A673 (cell line): ENCODE measurements at regions not wholly inside any gene's neighbourhood (a gene's known extent, or its start where the extent isn't known, plus 50 kb on each side); places are given as distances from the start of the nearest gene placed in this dataset.

Experiments
- BruUV-seq: library from RNA; stranded (reverse); fragments of 400-500 nt; replicated peaks from 2 replicates; lab custom pipeline; 2021; lab: Mats Ljungman, UMichigan
- CTCF ChIA-PET: fragments of 300-600 bp; sonication (Branson Sonifier 250); formaldehyde crosslinking; loops from one replicate; lab custom pipeline; 2022; ENCODE audit warnings: antibody characterized with exemption; lab: Charles Lee
- POLR2A ChIA-PET: fragments of 300-600 bp; sonication (Branson Sonifier 250); formaldehyde crosslinking; loops from one replicate; lab custom pipeline; 2022; ENCODE audit warnings: antibody characterized with exemption; ENCODE audit not compliant: low non-redundant PET; lab: Charles Lee
- DNase-seq: peaks from one replicate; pipeline ENCODE4 v3.0.0-alpha.2; 2015; ENCODE audit warnings: low spot score
- H3K27ac ChIP-seq: fragments of 200-600 bp; sonication (generic); 2 replicates; pipeline ENCODE4 v1.5.1; 2016; ENCODE audit warnings: mixed run types, low read depth, mild to moderate bottlenecking, mixed read lengths, antibody characterized with exemption, low read length; ENCODE audit not compliant: poor library complexity, severe bottlenecking
- H3K27me3 ChIP-seq: fragments of 200-600 bp; sonication (generic); replicated peaks from 2 replicates; pipeline ENCODE4 v1.6.1; 2017; ENCODE audit warnings: mixed run types, low read depth, mild to moderate bottlenecking, mixed read lengths, antibody characterized with exemption, low read length; ENCODE audit not compliant: insufficient read depth, poor library complexity
- H3K36me3 ChIP-seq: fragments of 200-600 bp; sonication (generic); 2 replicates; pipeline ENCODE4 v1.6.1; 2016; ENCODE audit warnings: mixed run types, mild to moderate bottlenecking, mixed read lengths, antibody characterized with exemption, low read length; ENCODE audit not compliant: insufficient read depth, poor library complexity, severe bottlenecking
- H3K4me1 ChIP-seq: fragments of 200-600 bp; sonication (generic); 2 replicates; pipeline ENCODE4 v1.6.1; 2017; ENCODE audit warnings: mixed run types, mild to moderate bottlenecking, mixed read lengths, antibody characterized with exemption, low read length; ENCODE audit not compliant: insufficient read depth, poor library complexity, severe bottlenecking
- H3K4me3 ChIP-seq: fragments of 200-600 bp; sonication (generic); 2 replicates; pipeline ENCODE4 v1.5.1; 2016; ENCODE audit warnings: low read depth, mixed run types, mild to moderate bottlenecking, mixed read lengths, low read length; ENCODE audit not compliant: poor library complexity, severe bottlenecking
- H3K9me3 ChIP-seq: fragments of 200-600 bp; sonication (generic); 2 replicates; pipeline ENCODE4 v1.6.1; 2016; ENCODE audit warnings: mixed run types, low read depth, mild to moderate bottlenecking, mixed read lengths, antibody characterized with exemption, low read length; ENCODE audit not compliant: poor library complexity, severe bottlenecking
- EZH2 ChIP-seq: fragments of 200-600 bp; sonication (generic); IDR thresholded peaks from 2 replicates; pipeline ENCODE4 v1.6.1; 2017; ENCODE audit warnings: borderline replicate concordance, low read depth, mild to moderate bottlenecking, mixed read lengths, antibody characterized with exemption, low read length; ENCODE audit not compliant: poor library complexity, severe bottlenecking
- intact Hi-C: fragments of 100-400 bp; cut with micrococcal nuclease; formaldehyde crosslinking; loops from one replicate; pipeline ENCODE4 v1.10.0; 2022; ENCODE audit not compliant: unreplicated experiment
- TF ChIP-seq, protein P1 (sequence below): fragments of 300-800, 200-600 bp; sonication (generic); conservative IDR thresholded peaks from 2 replicates; pipeline ENCODE4 v1.5.1; 2017; ENCODE audit warnings: low read depth, mild to moderate bottlenecking, antibody characterized with exemption, low read length, moderate library complexity, mixed read lengths

DNA sequence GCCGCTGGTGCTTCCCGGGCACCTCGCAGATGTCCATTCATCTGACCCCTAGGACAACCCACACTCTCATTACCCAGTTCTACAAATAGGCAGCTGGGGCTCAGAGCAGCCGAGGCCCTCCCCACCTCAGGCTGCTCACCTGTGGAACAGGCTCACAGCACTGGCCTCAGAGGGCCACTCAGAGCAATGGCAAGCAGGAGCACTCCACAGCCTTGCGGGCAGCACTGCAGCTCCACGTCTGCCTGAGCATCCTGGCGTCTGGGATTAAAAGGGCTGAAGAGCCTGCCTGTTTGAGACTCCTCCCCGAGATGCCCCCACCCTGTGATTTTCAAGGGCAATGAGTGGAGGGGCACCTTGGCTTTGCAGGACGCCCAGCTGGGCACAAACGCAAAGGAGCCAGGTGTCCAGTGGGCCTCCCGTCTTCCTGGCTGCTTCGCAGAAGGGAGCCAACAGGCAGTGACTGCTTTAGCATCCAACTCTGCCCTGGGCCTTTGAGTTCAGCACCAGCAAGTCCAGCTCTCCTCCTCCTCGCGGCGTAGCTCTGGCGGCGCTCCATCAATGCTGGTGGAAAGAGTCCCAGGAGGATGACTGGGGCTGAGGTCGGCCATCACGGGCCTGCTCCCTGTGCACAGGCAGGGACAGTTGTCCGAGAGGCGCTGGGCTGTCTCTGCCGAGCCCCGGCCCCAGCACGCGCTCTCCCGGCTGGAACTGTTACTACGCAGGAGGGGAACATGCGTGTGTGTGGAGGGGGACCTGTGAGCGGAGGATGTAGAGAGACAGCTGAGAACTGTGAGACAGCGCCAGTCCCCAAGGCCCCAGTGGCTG, 297.2 kb downstream of the NDUFA10 start:
- H3K9me3 ChIP-seq = no peaks in the 10 kb centered on the region
- BruUV-seq = no TSS peak
- no peaks in the 10 kb centered on the region for H3K4me1 ChIP-seq
- TF ChIP-seq, protein P1, sequence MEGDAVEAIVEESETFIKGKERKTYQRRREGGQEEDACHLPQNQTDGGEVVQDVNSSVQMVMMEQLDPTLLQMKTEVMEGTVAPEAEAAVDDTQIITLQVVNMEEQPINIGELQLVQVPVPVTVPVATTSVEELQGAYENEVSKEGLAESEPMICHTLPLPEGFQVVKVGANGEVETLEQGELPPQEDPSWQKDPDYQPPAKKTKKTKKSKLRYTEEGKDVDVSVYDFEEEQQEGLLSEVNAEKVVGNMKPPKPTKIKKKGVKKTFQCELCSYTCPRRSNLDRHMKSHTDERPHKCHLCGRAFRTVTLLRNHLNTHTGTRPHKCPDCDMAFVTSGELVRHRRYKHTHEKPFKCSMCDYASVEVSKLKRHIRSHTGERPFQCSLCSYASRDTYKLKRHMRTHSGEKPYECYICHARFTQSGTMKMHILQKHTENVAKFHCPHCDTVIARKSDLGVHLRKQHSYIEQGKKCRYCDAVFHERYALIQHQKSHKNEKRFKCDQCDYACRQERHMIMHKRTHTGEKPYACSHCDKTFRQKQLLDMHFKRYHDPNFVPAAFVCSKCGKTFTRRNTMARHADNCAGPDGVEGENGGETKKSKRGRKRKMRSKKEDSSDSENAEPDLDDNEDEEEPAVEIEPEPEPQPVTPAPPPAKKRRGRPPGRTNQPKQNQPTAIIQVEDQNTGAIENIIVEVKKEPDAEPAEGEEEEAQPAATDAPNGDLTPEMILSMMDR = no peak
- no peak for TF ChIP-seq EZH2
- no peak overlapping the region for H3K4me3 ChIP-seq
- intact Hi-C loops = no loop called here
- ChIA-PET POLR2A (interaction anchor here (0.5 kb wide), 1 partner anchor 83 kb away, joined by 3 read pairs; no protein-coding TSS in a partner anchor), CTCF (no interaction called here)
- no peak for DNase-seq
- no peaks in the 10 kb centered on the region for H3K36me3 ChIP-seq
- peaks cover 8% of the 10 kb centered on the region for H3K27me3 ChIP-seq
- no peak overlapping the region for H3K27ac ChIP-seq

DNA sequence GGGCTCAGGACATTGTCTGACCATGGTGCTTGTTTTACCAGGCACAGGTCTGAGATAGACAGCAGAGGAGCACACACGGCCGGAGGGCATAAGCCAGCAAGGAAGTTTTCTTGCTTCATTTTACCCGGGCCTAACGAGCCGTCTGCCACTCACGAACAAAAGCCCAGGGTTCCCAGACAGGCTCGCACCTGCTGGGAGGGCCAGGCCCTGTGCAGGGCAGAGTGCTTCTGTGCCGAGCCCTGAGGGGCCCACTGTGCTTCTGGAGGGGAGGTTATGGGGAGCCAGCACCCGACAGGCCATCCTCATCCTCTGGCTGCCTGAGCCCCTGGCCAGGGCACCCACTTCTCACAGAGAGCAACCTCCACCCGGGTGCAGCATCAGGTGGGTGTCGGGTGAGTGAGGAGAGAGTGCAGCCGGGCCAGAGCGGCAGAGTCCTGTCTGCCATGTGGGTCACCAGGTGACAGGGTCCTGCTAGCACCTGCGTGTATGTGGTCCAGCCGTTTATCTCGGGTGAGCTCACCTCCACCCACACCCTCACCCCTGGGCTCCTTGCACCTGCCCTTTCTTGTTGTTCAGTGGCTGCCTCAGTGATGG, 297.9 kb downstream of the NDUFA10 start:
- intact Hi-C loops = no loop called here
- Histone ChIP-seq H3K4me3 (no peak overlapping the region), H3K27me3 (peaks cover 8% of the 10 kb centered on the region), H3K9me3 (no peaks in the 10 kb centered on the region), H3K4me1 (no peaks in the 10 kb centered on the region), H3K36me3 (no peaks in the 10 kb centered on the region), H3K27ac (no peak overlapping the region)
- POLR2A ChIA-PET = interaction anchor here (0.5 kb wide), 1 partner anchor 84 kb away, joined by 3 read pairs; no protein-coding TSS in a partner anchor
- no peak for DNase-seq
- CTCF ChIA-PET = no interaction called here
- BruUV-seq = no TSS peak
- TF ChIP-seq EZH2 = no peak

- no TSS peak for BruUV-seq
- POLR2A ChIA-PET = no interaction called here
- no peak for DNase-seq
- H3K4me3 ChIP-seq = no peak overlapping the region
- no peaks in the 10 kb centered on the region for H3K9me3 ChIP-seq
- no peaks in the 10 kb centered on the region for H3K36me3 ChIP-seq
- no peak overlapping the region for H3K27ac ChIP-seq
- CTCF ChIA-PET = no interaction called here
- H3K27me3 ChIP-seq = peaks cover 8% of the 10 kb centered on the region
- TF ChIP-seq EZH2 = no peak
- TF ChIP-seq, protein P1 = no peak
- no peaks in the 10 kb centered on the region for H3K4me1 ChIP-seq
- intact Hi-C loops = no loop called here
Observed at GRCh38 chr2:239726631-239727181, 298.4 kb downstream of the NDUFA10 start.
